ENCODE measurements at regions not wholly inside any gene's neighbourhood (a gene's known extent, or its start where the extent isn't known, plus 50 kb on each side); places are given as distances from the start of the nearest gene placed in this dataset.

DNA sequence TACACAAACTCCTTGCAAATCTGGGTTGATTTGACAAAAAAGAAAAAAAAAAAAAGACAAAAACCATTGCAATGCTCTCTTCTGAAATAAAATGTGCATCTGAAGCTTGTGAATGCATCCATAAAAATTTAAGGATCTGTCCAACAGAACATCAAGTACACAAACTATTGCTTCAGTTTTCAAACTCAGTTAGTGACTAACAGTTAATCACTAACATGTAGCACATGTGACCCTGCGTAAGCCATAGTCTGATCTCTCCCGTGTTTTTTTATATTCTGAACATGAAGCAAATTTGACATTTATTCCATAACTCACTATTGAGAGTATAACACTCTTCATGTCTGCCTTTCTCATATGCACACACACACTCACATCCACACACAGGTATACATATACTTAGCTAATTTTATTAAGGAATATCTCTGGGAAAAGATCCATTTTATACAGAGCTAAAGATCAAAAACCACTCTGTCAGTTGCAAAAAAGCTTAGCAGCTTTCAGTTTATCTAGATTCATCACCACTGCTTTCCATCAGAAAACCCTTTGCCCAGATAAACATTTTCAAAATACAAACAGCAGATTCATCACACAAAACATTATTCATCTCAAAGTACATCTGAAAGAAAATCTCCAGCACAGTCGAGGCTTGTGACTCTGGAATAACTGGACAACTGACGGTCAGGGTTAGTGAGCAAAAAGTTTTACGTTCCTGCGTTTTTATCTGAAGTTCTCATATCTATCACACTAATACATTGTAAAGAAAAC, 1000.4 kb upstream of the ACVR2A start:
- no peak for DNase-seq

DNA sequence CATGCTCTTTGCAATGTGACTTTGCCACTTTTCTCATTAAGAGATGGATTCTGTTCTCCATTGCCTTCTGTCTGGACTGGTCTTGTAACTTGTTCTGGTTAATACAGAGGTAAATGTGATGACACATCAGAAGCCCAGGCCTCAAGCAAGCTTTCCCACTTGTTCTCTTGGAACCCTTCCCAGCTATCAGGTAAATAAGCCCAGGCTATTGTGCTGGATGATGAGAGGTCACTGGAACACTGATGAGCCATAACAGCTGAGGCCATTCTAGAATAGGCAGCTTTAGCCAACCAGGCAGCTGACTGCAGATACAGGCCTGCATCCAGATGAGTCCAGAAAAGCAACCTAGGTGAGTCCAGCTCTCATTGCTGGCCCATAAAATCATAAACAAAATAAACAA, 1007.0 kb upstream of the ACVR2A start:
- DNase-seq = no peak

DNA sequence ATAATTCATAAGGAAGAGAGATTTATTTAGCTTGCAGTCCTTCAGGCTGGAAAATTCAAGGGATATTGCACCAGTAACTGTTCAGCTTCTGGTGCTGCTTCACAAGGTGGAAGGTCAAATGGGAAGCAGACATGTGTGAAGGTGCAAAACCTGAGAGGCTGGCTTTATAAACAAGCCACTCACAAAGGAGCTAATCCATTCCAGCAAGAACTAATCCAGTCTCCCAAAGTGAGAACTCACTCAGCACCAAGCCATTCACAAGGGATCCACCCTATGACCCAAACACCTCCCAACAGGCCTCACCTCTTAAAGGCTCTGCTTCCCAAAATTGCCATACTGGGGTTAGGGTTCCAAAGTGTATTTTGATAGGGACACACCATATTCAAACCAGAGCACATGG, 1018.4 kb upstream of the ACVR2A start:
- DNase-seq = no peak

DNA sequence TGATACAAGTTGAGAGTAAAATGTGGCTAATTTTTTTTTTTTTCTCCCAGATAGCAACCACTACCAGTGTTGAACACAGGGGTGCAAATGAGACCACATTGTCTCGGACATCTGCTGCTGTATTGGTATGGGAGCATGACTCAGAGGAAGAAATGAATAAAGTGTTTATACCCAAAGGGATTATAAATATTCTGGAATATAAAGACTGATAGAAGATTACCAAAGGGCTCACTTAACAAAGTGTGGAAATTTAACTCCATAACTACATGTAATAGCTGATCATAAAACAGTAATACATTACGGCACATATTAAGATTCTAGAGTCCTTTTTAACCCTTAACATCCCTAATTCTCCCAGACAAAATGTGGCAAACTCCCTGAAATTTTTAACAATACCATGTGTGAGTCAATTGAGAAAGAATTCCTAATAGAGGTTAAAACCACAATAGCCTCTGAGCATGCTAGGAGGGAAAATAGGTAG, 1023.0 kb upstream of the ACVR2A start:
- no peak for DNase-seq

DNA sequence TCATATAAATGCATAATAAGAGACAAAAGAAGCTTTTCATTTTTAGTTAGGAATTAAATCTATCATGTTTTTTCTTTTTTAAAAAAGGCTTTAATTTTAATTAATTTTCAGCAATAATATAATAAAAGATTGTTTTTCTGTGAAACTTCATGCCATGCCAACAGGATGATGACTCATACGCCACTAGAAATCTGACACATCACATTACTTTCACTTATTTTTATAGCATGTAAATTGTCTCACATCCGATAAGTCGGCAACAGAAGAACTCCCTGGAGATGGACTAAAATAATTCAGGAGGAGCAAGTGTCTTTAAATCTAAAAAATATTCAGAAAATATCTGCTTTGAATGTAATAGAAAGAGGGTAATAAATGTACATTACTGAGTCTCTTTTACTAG, 1024.2 kb upstream of the ACVR2A start:
- DNase-seq = no peak

DNA sequence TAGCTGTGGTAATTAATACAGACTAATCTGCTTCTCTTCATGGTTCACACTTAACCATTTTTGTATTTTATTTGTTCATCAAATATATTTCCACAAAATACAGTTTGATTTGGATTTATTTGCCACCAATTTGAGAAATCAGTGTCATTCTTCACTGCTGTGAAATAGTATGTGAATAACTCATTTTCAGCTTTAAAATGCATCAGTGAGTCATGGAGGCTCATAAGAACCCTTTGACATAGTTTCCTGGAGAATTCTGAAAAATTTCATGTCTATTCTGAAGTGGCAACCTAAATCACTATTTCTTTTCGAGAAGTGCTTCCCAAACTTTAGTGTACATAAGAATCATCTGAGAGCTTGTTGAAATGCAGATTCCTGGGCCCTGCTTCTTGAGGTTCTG, 1026.7 kb upstream of the ACVR2A start:
- DNase-seq = no peak

DNA sequence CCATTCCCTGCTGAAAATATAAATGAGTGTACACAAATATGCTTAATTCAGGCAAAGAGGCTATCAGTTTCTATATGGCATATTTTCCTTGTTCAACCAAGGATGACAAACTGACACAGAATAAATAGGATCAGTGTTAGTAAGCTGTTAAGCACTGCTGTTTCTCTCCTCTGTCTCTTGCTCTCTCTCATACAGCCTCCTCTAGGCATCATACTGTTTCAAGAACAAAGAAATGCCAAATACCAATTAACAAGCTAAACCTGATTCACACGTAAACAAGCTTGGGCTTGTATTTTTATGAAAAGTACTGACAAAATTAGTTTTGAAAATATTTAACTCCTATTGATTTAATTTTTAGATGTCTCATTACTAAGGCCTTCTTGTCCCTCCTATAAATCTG, 1027.2 kb upstream of the ACVR2A start:
- no peak for DNase-seq

DNA sequence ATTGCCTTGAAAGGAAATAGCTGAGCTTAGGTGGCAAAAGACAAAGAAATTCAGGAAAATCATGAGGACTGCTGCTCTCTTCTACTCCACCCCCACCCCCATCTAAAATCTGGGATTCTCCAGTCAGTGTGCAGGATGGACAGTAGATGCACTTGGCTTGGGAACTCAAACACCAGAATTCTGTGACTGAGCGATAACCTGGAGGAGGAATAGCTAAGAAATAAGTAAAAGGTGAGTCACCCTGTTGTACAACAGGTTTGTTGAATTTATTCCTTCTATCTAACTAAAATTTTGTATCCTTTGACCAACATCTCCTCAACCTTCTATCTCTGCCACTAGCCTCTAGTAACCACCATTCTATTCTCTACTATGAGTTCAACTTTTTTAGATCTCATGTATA, 1029.9 kb upstream of the ACVR2A start:
- no peak for DNase-seq

DNA sequence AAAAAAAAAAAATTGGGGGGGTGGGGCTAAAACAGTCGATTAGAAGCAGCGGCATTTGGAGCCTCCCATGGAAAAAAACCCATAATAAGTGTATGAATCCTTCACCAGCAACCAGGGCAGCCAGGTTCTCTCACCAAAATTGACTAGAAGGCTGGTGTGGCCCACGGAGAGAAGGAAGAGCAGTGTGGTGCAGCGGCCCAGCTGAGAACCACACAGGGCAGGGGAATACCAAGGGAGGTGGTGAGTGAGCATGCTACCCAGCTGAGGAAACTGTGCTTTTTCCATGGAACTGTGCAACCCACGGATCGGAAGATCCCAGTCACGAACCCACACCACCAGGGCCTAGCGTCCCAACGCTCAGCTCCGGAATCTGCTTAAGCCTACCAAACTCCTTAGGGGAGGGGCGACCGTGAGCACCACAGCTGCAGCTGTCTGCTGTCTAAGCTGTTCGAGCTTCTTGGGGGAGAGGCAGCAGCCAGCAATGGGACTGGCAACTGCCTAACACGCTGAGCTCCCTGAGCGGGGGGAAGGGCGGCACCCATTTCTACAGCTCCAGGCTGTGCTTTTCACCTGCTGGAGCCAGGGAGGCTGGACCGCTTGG, 1037.2 kb upstream of the ACVR2A start:
- no peak for DNase-seq

DNA sequence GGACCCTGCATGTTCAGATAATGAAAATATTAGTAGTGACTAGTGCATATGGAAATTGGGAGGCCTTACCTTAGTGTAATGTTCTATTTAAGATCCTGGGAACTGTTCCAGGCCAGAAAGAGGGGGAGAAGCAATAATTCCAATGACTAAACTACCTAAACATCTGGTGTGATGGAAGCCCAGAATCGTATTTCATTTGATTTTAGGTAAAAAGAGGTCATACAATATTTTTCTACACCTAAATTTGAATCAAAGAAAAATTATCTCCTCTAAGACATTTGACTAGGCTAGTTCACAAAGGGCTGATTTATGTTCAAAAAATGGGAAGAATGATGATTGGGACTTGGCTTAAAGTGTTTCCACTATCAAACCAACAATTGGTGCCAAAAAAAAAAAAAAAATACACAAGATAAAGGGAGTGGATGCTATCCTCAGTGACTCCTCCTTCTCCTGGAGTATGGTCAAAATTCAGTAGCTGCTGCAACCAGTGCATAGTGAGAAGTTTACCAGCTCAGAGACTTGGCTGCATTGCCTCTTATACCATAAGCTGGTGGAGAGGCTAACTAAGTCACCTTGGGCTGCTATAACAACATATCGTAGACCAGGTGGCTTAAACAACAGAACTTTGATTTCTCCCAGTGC, 1038.3 kb upstream of the ACVR2A start:
- DNase-seq = no peak

DNA sequence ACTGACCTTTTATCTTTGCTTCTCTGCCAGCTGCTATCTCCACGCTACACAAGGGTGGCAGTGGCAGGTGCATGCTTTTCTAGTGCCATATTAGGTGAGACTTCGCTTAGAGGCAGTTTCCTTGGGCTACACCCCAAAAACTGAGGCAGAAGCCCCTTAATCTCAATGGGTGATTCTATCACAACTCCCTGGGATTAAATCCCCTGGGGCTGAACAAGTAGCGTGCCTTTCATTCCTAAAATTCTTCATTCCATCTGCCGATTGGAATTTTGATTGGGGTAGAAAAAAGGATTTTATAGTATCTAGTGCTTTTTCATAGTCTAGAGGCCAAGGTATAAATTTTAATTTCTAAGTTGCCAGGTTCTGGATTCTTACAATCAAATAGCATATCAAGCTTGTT, 1040.5 kb upstream of the ACVR2A start:
- no peak for DNase-seq

DNA sequence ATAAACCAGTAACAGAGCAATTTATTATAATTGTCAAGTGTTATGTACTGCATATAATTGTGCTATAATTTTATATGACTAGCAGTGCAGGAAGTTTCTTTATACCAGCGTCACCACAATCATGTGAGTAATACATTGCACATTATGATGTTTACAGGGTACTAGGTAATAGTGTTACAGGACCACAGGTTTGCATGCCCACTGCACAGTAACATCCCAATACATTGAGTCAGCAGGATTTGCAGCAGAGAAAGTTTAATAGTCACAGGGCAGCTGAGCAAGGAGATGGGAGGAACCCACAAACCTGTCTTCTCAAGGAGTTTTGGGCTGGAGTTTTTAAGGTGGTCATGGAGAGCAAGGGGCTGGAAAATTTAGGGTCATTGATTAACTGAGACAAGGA, 1042.9 kb upstream of the ACVR2A start:
- no peak for DNase-seq

DNA sequence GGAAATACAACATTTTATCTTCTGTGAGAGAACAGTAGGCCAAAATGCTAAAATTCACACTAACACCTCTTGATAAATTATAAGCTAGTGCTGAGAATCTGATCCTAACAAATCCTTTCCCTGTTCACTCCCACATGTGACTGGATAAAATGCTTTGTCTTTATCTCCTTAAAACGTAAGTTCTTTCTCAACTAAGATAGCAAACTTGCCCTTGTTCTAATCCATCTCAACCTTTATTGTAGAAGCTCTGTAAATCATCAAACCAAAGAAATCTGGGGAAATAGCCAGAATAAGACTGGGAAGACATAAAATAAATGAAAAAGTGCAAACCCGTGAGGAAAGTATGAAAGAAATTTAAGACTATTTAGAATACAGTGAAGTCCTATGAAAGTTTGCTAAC, 1058.4 kb upstream of the ACVR2A start:
- DNase-seq = no peak

DNA sequence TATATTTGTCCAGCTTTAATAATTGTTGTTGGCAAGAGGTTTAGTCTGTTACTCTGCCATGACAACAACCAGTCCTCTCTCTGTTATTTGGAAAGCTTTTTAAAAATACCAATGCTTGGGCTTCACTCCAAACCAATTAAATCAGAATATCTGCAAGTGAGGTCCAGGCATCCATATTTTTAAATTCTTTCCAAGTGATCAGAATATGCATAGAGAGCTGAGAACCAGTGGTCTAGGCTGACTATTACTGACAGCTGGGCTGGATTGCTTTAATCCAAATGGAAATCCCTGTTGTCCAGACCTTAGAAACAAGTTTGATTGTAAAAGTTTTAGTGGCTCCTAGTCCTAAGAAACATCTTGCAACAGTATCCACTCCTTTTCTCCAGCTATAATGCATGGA, 1059.7 kb upstream of the ACVR2A start:
- no peak for DNase-seq

DNA sequence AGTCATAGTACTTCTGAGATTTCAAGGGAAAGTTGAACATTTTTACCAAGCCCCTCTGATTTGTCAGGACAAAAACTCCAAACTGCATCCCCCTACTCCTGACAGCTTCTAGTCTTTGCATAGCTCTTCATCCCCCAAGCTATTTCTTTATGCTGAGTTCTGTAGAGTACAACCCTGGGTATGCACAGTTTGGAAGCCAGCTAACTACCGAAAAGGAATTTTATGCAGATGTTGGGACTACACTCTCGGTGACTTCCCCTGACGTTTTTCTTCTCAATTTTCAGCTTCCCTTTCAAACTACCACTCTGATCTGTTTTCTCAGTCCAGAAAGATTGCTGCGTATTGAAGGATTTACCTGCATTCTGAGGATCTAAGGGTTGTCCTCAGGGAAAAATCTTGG, 1060.2 kb upstream of the ACVR2A start:
- DNase-seq = no peak

DNA sequence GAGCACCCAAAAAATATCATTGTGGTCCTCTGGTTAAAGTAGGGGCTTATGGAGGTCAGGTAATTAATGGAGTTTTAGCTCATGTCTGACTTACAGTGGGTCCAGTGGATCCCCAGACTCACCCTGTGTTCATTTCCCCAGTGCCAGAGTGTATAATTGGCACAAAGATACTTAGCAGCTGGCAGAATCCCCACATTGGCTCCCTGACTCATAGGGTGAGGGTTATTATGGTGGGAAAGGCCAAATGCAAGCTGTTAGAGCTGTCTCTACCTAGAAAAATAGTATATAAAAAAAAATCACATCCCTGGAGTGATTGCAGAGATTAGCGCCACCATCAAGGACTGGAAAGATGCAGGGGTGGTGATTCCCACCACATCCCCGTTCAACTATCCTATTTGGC, 1067.6 kb upstream of the ACVR2A start:
- DNase-seq = no peak

DNA sequence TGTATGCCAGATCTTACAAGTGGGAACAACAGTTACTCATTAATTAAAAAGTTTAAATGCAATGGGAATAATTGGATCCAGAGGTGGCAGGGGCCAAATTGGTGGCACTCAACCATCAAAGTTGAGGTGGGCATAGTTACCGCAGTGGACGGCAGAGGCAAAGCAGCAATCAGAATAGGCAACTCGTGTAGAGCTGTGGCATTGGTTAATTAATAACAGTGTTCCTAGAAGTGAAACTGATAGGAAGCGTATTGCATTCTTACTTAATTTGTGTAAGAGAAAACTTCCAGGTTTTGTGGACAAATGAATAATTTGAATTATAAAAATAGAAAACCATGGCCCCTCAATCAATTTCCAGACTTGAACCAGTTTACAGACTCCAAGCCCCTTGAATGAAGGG, 1068.2 kb upstream of the ACVR2A start:
- DNase-seq = no peak

DNA sequence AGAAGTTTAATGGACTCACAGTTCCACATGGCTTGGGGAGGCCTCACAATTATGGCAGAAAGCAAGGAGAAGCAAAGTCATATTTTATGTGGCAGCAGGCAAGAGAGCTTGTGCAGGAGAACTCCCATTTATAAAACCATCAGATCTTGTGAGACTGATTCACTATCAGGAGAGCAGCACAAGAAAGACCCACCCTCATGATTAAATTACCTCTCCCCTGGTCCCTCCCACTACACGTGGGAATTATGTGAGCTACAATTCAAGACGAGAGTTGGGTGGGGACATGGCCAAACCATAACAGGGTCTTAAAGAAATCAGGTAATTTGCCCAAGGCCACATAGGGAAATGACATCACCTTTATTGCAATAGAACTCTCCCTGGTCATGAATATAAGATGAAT, 1073.3 kb upstream of the ACVR2A start:
- DNase-seq = no peak

DNA sequence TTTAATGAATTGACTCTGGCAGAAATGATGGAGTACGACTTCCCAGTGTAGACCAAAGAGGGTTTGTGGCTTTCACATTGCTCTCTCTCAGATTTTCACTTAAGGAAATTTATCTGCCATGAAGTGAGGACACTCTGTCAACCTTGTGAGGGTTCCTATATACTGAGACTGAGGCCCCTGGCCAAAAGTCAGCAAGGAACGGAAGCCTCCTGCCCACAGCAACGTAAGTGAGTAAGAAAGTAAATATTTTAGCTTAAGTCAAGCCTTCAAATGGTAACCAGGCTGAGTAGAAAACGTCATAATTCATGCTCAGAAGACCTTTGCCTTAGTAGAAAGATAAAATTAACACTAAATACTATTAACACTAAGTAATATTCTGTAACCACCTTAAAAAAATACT, 1080.5 kb upstream of the ACVR2A start:
- no peak for DNase-seq

DNA sequence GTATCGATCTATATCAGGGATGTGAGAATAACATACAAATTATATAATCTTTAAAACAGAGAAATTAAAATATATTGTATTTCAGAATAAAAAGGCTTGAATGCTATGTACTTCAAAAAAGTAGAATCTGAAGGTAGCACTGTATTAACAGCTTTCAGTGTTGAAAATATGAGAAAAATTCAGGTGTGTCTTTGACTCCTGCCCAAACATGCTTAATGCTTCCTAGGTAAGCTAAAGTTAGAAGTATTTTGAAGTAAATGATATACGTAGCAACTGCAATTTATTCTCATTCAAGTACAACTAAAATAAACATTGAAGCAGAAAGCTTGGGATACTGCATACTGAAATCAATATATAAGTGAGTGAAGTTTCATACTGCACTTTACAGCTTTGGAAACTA, 1082.0 kb upstream of the ACVR2A start:
- no peak for DNase-seq

DNA sequence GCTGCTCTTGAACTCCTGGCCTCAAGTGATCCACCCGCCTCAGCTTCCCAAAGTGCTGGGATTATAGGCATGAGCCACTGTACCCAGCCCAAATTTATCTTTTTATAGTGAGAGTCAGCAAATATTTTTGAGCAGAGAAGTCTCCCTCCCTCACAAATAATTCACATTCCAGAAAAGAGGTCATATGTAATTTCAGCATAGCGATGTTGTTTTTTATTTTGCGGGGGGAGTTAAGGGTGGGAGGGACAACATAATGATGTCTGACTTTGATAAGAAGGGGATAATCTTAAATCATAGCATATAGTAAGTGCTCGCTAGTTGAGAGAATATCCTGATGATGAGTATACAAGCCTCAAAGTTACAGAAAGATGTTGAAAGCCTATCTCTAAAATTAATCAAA, 1090.2 kb upstream of the ACVR2A start:
- no peak for DNase-seq

DNA sequence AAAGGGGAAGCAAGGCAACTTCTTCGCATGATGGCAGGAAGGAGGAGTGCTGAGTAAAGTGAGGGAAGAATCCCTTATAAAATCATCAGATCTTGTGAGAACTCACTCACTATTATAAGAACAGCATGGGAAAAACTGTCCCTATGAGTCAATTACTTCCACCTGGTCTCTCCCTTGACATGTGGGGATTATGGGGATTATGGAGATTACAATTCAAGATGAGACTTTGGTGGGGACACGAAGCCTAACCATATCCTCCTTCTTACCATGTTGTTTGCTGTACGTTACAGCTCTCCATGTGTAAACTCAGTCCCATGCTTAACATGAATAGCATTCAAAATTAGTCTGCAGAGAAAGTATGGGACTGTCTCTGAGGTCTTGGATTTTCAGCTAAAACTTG, 1096.8 kb upstream of the ACVR2A start:
- DNase-seq = no peak

DNA sequence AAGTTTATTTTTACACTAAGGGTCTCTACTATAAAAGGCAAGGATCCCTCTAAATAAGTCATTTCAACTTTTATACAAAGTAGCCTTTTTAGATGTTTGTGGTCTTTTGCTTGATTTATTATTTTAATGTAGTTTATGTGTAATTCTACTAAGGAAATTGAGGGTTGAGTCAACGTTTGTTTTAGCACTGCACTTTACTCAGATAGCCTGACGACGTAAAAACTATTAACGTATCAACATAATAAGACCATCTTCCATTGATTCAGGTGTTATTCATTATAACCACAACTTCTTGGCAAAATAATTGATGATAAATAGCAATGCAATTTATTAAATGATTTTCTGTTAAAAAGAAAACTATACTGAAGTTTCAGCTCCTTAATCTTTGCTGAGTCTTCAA, 1103.6 kb upstream of the ACVR2A start:
- no peak for DNase-seq

DNA sequence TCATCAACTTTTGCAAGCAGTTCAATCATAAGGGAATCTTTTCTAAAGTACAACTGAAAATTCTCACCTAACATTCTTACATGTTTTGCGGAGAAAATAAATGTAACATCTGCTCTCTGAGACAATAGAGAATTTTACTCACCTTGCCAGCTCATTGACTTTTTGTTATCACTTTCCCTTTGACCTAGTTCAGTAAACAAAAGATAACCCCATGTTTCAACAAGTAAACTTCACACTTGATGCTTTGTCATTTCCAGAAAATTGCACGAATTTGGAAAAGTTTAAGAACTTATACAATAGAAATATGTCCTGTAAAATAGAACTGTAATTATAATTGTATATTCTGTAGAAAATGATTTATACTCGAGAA, 1110.0 kb upstream of the ACVR2A start:
- DNase-seq = no peak
